Neuronal stem cell (in vitro differentiated cells): ENCODE measurements at regions not wholly inside any gene's neighbourhood (a gene's known extent, or its start where the extent isn't known, plus 50 kb on each side); places are given as distances from the start of the nearest gene placed in this dataset.

Experiments
- DNase-seq: peaks from one replicate; pipeline ENCODE4 v3.0.0-alpha.2; 2013; ENCODE audit warnings: low spot score
- H2AFZ ChIP-seq: one replicate; pipeline ENCODE4 v1.6.1; 2013; ENCODE audit warnings: mild to moderate bottlenecking, low read length, inconsistent platforms
- H2AK5ac ChIP-seq: 2 replicates; pipeline ENCODE4 v1.6.1; 2013; ENCODE audit warnings: low read depth, mild to moderate bottlenecking, inconsistent platforms, low read length, moderate library complexity, mixed read lengths
- H2BK120ac ChIP-seq: 2 replicates; pipeline ENCODE4 v1.6.1; 2013; ENCODE audit warnings: low read depth, mild to moderate bottlenecking, inconsistent platforms, low read length, moderate library complexity, mixed read lengths
- H2BK12ac ChIP-seq: one replicate; pipeline ENCODE4 v1.6.1; 2013; ENCODE audit warnings: low read length, inconsistent platforms
- H2BK15ac ChIP-seq: 2 replicates; pipeline ENCODE4 v1.6.1; 2013; ENCODE audit warnings: mild to moderate bottlenecking, low read length, inconsistent platforms, mixed read lengths
- H2BK5ac ChIP-seq: one replicate; pipeline ENCODE4 v1.6.1; 2013; ENCODE audit warnings: inconsistent platforms, mild to moderate bottlenecking, low read length, moderate library complexity
- H3K14ac ChIP-seq: one replicate; pipeline ENCODE4 v1.6.1; 2013; ENCODE audit warnings: low read length, inconsistent platforms
- H3K18ac ChIP-seq: 2 replicates; pipeline ENCODE4 v1.6.1; 2013; ENCODE audit warnings: low read length, inconsistent platforms
- H3K23ac ChIP-seq: 2 replicates; pipeline ENCODE4 v1.6.1; 2013; ENCODE audit warnings: low read depth, mild to moderate bottlenecking, mixed read lengths, low read length, inconsistent platforms; ENCODE audit not compliant: poor library complexity
- H3K27ac ChIP-seq: replicated peaks from 3 replicates; pipeline ENCODE4 v1.5.1; 2013; ENCODE audit warnings: low read length, inconsistent platforms
- H3K27me3 ChIP-seq, 3 experiments: 2 replicates each; pipeline ENCODE4 v1.6.1; 2013; ENCODE audit warnings: low read length in 3 of 3, mild to moderate bottlenecking in 2 of 3, inconsistent platforms in 1 of 3, low read depth in 1 of 3, mixed read lengths in 1 of 3, moderate library complexity in 1 of 3; ENCODE audit not compliant: control insufficient read depth in 3 of 3, insufficient read depth in 3 of 3
- H3K36me3 ChIP-seq, 2 donors: replicated peaks in 1 of 2; 2 replicates each; pipeline ENCODE4 v1.6.1; 2013; ENCODE audit warnings: low read length in 2 of 2; ENCODE audit not compliant: control insufficient read depth in 2 of 2, insufficient read depth in 2 of 2
- H3K4ac ChIP-seq: 2 replicates; pipeline ENCODE4 v1.6.1; 2013; ENCODE audit warnings: inconsistent platforms, mild to moderate bottlenecking, low read length, moderate library complexity
- H3K4me1 ChIP-seq, 2 donors: 1 replicate in 1 of 2; 2 replicates in 1 of 2; pipeline ENCODE4 v1.6.1; 2013; ENCODE audit warnings: low read length in 2 of 2, low read depth in 1 of 2; ENCODE audit not compliant: control insufficient read depth in 2 of 2, insufficient read depth in 1 of 2
- H3K4me2 ChIP-seq: one replicate; pipeline ENCODE4 v1.6.1; 2013; ENCODE audit warnings: mild to moderate bottlenecking, low read length, inconsistent platforms; ENCODE audit not compliant: insufficient read depth, poor library complexity, severe bottlenecking
- H3K4me3 ChIP-seq, 2 donors: 2 replicates each; pipeline ENCODE4 v1.5.1; 2013; ENCODE audit warnings: low read length in 2 of 2, mild to moderate bottlenecking in 2 of 2, inconsistent platforms in 1 of 2, moderate library complexity in 1 of 2
- H3K79me1 ChIP-seq: one replicate; pipeline ENCODE4 v1.6.1; 2013; ENCODE audit warnings: low read depth, mild to moderate bottlenecking, inconsistent platforms, low read length, moderate library complexity
- H3K9ac ChIP-seq: one replicate; pipeline ENCODE4 v1.6.1; 2013; ENCODE audit warnings: mild to moderate bottlenecking, low read depth, low read length, inconsistent platforms; ENCODE audit not compliant: poor library complexity
- H3K9me3 ChIP-seq, 2 donors: replicated peaks in 1 of 2; 2 replicates each; pipeline versions ENCODE3 to v1.6.1; 2013; ENCODE audit warnings: low read length in 2 of 2, mild to moderate bottlenecking in 2 of 2, inconsistent platforms in 1 of 2, low read depth in 1 of 2, mixed read lengths in 1 of 2, moderate library complexity in 1 of 2; ENCODE audit not compliant: control insufficient read depth in 2 of 2, insufficient read depth in 1 of 2
- H4K8ac ChIP-seq: one replicate; pipeline ENCODE4 v1.6.1; 2013; ENCODE audit warnings: low read depth, mild to moderate bottlenecking, inconsistent platforms, low read length, moderate library complexity
- H4K91ac ChIP-seq: one replicate; pipeline ENCODE4 v1.6.1; 2013; ENCODE audit warnings: low read length, low read depth, mild to moderate bottlenecking, inconsistent platforms; ENCODE audit not compliant: poor library complexity
- WGBS, 2 donors: extraction: QIAGEN DNeasy Blood & Tissue Kit; methylation state at CpG; one replicate each; pipeline ENCODE4 v1.1.7; 2013; ENCODE audit warnings: missing lambda C conversion rate in 2 of 2, mixed read lengths in 1 of 2; ENCODE audit not compliant: insufficient read length in 2 of 2, insufficient replicate concordance in 1 of 2; ENCODE audit errors: extremely low coverage in 2 of 2; 5-methylcytosine and 5-hydroxymethylcytosine counted together

GRCh38 chr6:7045331-7045730 lies 62.4 kb upstream of the RREB1 start:
- peaks cover 0 to 37% (median 0%) of the 10 kb centered on the region in 3 experiments for H3K27me3 ChIP-seq
- no peak overlapping the region for H3K9ac ChIP-seq
- no peak overlapping the region for H3K23ac ChIP-seq
- no peaks in the 10 kb centered on the region for H3K9me3 ChIP-seq
- H4K8ac ChIP-seq, result no peak overlapping the region
- no peak overlapping the region for H2BK5ac ChIP-seq
- H4K91ac ChIP-seq, result no peak overlapping the region
- peaks cover 12 to 14% of the 10 kb centered on the region in 2 donors for H3K4me1 ChIP-seq
- no peaks in the 10 kb centered on the region for H3K36me3 ChIP-seq
- H3K27ac ChIP-seq, result no peak overlapping the region
- no peak overlapping the region for H3K4me3 ChIP-seq
- no CpG with 5 or more reads among the region's 4 CpGs for WGBS, 2 donors
- no peak overlapping the region for H2AFZ ChIP-seq
- no peak overlapping the region for H2BK12ac ChIP-seq
- no peaks in the 10 kb centered on the region for H3K79me1 ChIP-seq
- no peak overlapping the region for H3K4ac ChIP-seq
- DNase-seq, result no peak
- H2AK5ac ChIP-seq, result no peak overlapping the region
- H3K4me2 ChIP-seq, result no peak overlapping the region
- H2BK15ac ChIP-seq, result no peak overlapping the region
- H2BK120ac ChIP-seq, result no peak overlapping the region
- H3K14ac ChIP-seq, result no peak overlapping the region
- no peak overlapping the region for H3K18ac ChIP-seq

- Histone ChIP-seq H3K4me3 (no peak overlapping the region), H3K14ac (no peak overlapping the region), H2BK5ac (no peak overlapping the region), H3K23ac (no peak overlapping the region), H3K79me1 (no peaks in the 10 kb centered on the region), H3K4me2 (no peak overlapping the region), H2BK15ac (no peak overlapping the region), H3K9me3 (no peaks in the 10 kb centered on the region), H3K18ac (no peak overlapping the region), H3K4ac (no peak overlapping the region), H2BK12ac (no peak overlapping the region), H3K27me3 (peaks cover 0 to 41% (median 2%) of the 10 kb centered on the region in 3 experiments), H2AK5ac (no peak overlapping the region), H3K9ac (no peak overlapping the region), H3K27ac (no peak overlapping the region), H2AFZ (no peak overlapping the region), H3K36me3 (no peaks in the 10 kb centered on the region), H3K4me1 (peaks cover 12 to 14% of the 10 kb centered on the region in 2 donors), H4K8ac (no peak overlapping the region), H4K91ac (no peak overlapping the region), H2BK120ac (no peak overlapping the region)
- WGBS, 2 donors, result no CpG with 5 or more reads among the region's 1 CpG
- DNase-seq, result no peak
Observed at GRCh38 chr6:7045746-7046145, 62.0 kb upstream of the RREB1 start.

- H2BK5ac ChIP-seq, result no peak overlapping the region
- no peak overlapping the region for H3K18ac ChIP-seq
- H3K9me3 ChIP-seq, result no peaks in the 10 kb centered on the region
- no peak overlapping the region for H2BK15ac ChIP-seq
- no peak for DNase-seq
- H3K23ac ChIP-seq, result no peak overlapping the region
- H3K4me3 ChIP-seq, result no peak overlapping the region
- no peak overlapping the region for H2AFZ ChIP-seq
- no peaks in the 10 kb centered on the region for H3K36me3 ChIP-seq
- no peak overlapping the region for H2AK5ac ChIP-seq
- no peak overlapping the region for H3K4ac ChIP-seq
- no peak overlapping the region for H4K8ac ChIP-seq
- H2BK12ac ChIP-seq, result no peak overlapping the region
- no peaks in the 10 kb centered on the region for H3K79me1 ChIP-seq
- H3K27me3 ChIP-seq, result peaks cover 0 to 55% (median 10%) of the 10 kb centered on the region in 3 experiments
- peaks cover 7 to 10% of the 10 kb centered on the region in 2 donors for H3K4me1 ChIP-seq
- H2BK120ac ChIP-seq, result no peak overlapping the region
- no peak overlapping the region for H4K91ac ChIP-seq
- H3K9ac ChIP-seq, result no peak overlapping the region
- H3K27ac ChIP-seq, result no peak overlapping the region
- no peak overlapping the region for H3K14ac ChIP-seq
- no peak overlapping the region for H3K4me2 ChIP-seq
- no CpG with 5 or more reads among the region's 1 CpG for WGBS, 2 donors
Observed at GRCh38 chr6:7047128-7047527, 60.6 kb upstream of the RREB1 start.

GRCh38 chr6:7047966-7048365 lies 59.8 kb upstream of the RREB1 start:
- Histone ChIP-seq H3K79me1 (no peaks in the 10 kb centered on the region), H3K18ac (no peak overlapping the region), H3K36me3 (no peaks in the 10 kb centered on the region), H3K9ac (no peak overlapping the region), H3K23ac (no peak overlapping the region), H3K9me3 (no peaks in the 10 kb centered on the region), H3K4me2 (no peak overlapping the region), H2AK5ac (no peak overlapping the region), H3K4ac (no peak overlapping the region), H3K4me1 (peaks cover 3 to 11% of the 10 kb centered on the region in 2 donors), H3K27ac (no peak overlapping the region), H2BK120ac (no peak overlapping the region), H3K14ac (no peak overlapping the region), H2BK5ac (no peak overlapping the region), H4K8ac (no peak overlapping the region), H4K91ac (no peak overlapping the region), H3K27me3 (peaks cover 0 to 62% (median 13%) of the 10 kb centered on the region in 3 experiments), H3K4me3 (no peak overlapping the region), H2BK12ac (no peak overlapping the region), H2AFZ (no peak overlapping the region), H2BK15ac (no peak overlapping the region)
- no CpG with 5 or more reads among the region's 3 CpGs for WGBS, 2 donors
- no peak for DNase-seq
